KBM-7 (cell line): ENCODE measurements at regions not wholly inside any gene's neighbourhood (a gene's known extent, or its start where the extent isn't known, plus 50 kb on each side); places are given as distances from the start of the nearest gene placed in this dataset.
"Not testable (repeated sequence)": the region's sequence is repeated elsewhere in the genome, so short reads cannot be mapped to it uniquely, and the experiment has no call there.

Experiments
- DNase-seq: peaks from one replicate; pipeline ENCODE4 v3.0.0-alpha.2; 2015
- in situ Hi-C: fragments of 300-500 bp; cut with MboI; formaldehyde crosslinking; loops from 2 replicates; pipeline ENCODE4 v1.14.3; 2020; ENCODE audit warnings: low sequenced_read_pairs, low pct_unique_long_range_greater_than_20kb, mixed read lengths

DNA sequence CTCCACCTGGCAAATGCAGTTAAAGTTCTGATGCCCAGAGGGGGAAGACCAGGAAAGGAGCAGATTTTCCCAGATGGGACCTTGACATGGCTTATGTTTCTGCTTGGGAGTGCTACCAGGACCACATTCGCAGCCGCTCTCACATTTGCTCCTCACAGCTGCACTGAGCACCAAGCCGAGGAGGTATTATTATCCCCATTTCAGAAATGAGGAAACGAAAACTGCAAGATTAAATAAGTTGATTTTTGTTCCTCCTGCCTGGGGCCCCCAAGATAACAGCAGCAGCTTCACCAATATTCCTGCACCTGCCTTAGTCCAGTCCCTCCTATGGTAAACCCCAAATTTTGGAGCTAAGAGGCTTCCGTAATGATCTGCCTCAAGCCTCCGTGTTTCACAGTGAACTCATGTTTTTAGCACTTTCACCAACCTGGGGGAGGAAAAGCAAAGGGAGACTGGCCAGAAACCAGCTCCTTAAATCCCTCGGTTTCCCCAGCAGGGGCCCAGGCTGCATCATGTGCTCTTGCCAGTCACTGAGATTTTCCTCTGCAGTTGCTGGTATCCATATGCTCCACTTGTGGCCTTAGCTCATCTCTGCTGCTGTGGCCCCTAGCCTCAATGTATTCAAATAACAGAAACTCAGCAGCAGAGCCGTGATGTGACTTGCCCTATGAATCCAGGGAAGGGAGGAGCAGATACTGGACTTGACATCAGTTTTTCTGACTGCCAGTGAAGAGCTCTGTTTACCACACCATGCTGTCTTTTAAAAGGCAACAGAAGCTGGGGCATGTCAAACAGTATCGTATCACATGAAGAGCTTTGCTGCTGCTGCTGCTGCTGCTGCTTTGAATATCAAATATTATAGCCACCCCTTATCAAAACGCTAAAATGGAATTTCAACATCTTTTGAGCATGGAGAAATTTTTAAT lies 95.5 kb upstream of the KLHL13 start:
- in situ Hi-C loops = no loop called here
- no peak for DNase-seq

DNA sequence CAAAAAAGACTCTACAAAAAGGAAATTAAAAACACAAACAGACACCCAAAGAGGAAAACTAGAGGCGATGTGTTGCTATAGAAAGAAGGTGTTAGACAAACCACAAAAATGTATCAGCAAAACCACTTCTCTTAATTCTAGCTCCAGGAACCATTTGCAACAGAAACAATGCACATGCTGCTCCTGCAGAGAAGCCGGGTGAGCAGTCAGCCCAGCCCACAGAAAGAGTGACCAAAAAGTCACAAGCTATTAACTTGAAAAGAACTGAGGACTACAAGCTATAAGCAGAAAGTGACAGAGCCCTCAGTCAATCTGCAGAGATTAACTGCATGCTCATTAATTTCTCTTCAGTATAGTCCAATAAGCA lies 96.2 kb upstream of the KLHL13 start:
- in situ Hi-C loops = no loop called here
- peak; percentile 77 for DNase-seq

DNA sequence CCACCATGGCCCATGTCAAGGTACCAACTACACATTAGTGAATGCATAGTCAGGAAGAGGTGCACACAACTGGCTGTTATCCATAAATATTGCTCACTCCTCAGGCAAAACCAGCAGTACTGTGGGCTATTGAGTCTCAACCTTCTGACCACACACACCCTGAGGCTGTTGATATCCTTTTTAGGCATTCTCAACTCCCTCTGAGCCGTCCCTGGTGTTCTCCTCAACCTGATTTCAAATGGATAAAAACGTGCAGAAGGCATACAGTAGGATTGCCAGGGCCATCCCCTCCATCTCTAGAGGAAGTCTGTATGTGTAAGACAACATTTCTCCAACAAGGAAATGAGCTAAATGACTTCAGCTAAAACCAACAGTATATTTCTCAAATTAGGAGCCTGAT lies 98.7 kb upstream of the KLHL13 start:
- in situ Hi-C loops = no loop called here
- no peak for DNase-seq

DNA sequence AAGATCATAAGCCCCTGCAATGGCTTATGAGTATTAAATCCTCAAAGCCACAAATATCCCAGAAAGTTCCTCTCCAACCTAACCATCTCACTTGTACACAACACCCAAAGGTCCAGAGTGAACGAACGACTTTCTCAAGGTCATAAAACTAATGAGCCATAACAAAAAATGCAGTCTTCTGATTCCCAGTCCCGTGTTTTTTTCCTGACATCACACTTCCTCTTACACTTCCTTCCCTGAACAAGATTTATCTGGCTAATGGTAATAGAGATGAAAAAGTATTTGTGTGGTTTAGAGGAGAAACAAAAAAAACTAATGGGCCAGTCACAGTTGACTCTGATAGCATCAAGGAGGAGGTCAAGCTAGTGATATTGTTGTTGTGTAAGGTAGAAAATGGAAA lies 99.5 kb upstream of the KLHL13 start:
- in situ Hi-C loops = no loop called here
- no peak for DNase-seq

DNA sequence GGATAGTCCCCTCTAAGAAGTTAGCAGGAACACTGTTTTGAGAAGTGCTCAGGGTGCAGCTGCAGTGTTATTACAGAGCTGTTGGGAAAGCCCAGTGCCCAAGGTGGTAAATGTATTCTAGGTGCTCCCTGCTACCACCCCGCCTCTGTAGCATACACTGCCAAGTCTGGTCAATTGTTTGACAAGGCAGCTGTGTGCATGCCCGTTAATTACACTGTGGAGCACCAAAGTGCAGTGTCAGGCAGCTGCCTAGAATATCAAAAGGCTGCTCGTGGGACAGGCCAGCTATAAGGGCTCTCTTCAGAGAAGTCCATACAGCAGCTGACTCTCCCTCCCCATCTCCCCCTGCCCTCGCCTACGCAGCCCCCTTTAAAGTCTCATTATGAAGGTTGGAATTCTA lies 99.9 kb upstream of the KLHL13 start:
- in situ Hi-C loops = no loop called here
- no peak for DNase-seq

DNA sequence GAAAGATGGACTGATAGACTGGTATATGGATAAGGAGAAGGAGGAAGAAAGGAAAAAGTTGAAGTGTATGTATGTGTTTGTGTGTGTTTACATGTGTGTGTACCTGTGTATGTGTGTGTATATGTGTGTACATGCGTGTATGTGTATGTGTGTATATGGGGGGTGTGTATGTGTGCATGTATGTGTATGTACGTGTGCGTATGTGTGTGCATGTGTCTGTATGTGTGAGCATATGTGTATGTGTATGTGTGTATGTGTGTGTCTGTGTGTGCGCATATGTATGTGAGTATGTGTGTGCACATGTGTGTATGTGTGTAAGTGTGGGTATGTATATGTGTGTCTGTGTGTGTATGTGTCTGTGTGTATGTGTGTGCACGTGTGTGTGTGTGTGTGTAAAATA lies 101.5 kb upstream of the KLHL13 start:
- in situ Hi-C loops = no loop called here
- no peak for DNase-seq

DNA sequence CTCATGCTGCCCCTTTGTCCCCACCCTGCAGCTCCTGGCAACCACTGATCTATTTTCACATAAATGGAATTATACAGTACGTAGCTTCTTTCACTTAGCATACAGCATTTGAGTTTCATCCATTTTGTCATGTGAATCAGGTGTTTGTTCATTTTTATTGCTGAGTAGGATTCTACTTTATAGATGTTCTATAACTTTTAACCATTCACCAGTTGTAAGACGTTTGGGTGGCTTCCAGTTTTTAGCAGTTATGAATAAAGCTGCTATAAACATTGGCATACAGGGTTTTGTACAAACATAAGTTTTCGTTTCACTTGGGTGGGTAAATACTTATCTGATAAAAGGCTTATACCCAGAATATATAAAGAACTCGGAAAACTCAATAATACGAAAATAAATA lies 102.3 kb upstream of the KLHL13 start:
- in situ Hi-C loops = no loop called here
- DNase-seq = no peak

DNA sequence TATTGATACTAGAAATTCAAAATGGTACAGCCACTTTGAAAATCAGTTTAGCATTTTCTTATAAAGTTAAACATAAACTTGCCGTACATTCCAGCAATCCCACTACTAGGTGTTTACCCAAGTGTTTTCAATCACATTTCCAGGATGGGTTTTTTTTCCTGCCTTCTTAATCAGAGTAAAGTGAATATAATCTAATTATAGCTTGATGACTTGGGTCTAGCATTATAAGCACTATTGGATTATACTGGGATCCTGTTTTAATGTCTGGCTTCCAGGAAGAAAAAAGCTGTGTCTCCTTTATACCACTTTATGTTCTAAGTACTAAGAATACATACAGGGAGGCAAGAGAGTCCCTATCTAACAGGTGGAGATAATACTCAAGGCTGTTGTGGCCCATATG lies 103.3 kb upstream of the KLHL13 start:
- in situ Hi-C loops = no loop called here

DNA sequence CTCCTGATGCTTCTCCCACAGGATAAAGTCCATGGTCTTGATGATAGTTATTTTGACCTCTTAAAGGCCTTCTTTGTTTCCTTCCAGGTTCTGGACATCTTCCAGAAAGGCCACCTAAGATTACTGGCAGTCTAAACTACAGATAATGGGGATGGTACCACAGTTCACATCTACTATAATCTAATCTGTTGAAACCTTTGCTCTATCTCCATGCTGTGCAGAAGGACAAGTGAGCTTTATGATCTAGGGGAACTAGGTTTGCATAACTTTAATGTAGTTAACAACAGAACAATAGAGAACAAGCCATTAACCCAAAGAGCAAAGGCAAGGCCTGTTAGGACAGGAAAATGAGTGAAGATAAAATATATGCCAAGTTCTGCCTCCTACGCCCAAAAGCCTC lies 103.9 kb upstream of the KLHL13 start:
- in situ Hi-C loops = no loop called here
- DNase-seq = no peak

More for the DNA sequence above, 103.3 kb upstream of the KLHL13 start:
- DNase-seq = no peak

DNA sequence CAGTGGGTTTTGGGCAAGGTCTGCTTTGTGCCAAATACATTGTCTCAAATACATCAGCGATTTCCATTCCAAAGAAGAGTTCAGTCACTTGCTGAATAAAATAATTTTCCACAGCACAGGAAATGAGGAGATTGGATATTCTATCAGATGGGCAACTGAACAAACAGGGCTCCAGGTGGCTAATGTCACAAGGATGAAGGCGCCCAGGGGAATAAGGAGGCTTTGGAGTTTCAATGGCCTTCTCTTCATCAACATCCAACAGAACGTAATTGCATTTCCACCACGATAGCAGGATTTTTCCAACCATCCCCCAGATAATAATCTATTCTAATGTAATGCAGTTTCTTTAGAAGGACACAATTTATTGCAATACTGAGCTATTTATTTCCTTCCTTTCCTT lies 104.7 kb upstream of the KLHL13 start:
- in situ Hi-C loops = no loop called here
- DNase-seq = no peak

DNA sequence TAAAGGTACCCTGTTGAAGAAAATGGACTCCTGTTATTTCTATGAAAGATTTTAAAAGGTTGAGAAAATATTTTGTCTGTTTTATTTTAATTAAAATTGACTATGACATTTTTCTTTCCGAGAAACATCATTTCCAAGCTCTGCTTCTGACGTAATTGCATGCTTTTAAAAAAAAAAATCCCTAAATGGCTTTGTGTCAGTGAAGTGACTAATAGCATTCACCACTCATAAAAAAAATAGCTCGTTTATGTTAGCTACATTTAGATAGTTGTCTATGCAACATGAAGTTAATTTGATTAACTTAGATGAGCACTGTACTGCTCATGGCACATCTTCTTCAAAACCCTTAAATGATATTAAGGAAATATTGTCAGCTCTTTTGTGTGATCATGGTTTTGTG lies 105.1 kb upstream of the KLHL13 start:
- no peak for DNase-seq
- in situ Hi-C loops = no loop called here

DNA sequence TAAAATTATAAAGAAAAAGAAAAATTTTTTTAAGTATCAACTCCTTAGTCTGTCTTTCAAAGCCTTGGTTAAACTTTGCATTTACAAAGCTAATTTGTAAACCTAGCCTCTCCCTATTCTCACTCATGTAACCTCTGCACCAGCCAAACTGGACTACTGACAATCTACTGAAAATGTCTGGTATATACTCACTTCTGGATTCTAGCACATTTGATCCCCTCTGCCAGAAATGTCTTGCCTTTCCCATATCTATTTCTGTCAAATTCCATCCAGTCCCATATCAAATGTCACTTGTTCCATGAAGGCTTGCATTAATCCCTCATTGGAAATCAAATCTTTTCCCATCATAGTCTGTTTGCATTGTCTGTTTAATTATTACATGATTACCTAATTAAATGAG lies 105.8 kb upstream of the KLHL13 start:
- DNase-seq = no peak
- in situ Hi-C loops = no loop called here

DNA sequence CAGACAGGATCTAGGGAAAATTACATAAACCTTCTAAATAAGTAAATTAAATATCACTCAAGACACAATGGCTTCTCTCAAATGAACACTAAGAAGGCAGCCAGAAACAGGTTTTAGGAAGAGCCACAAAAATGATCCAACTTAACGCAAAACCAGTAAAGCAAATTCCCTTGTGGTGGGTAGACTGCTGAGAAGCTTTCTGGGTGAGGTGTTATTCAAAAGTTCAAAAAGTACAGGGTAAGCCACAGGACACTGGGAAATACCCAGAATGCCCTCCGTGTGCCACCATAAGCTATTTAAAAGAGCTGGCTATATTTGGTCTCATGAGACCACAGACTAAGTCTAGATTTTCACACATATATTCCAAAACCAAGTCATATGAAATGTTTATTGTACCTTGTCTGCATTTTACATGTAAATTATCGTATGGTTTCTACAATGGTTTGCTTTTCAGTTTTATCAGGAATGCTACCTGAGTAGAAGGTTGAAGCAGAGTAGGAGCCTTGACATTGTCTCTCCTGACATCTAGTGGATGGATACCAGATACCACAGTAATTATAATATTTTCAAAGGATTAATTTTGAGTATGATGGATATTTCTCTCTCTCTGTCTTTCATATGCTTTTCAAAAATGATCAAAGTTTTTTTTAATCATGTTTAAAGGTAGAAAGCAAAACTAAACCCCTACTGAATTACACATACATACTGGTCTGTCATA lies 109.3 kb upstream of the KLHL13 start:
- in situ Hi-C loops = loop anchor here (25.0 kb wide), 1 partner anchor 239 kb away; no protein-coding TSS in a partner anchor
- peak; percentile 53 for DNase-seq

DNA sequence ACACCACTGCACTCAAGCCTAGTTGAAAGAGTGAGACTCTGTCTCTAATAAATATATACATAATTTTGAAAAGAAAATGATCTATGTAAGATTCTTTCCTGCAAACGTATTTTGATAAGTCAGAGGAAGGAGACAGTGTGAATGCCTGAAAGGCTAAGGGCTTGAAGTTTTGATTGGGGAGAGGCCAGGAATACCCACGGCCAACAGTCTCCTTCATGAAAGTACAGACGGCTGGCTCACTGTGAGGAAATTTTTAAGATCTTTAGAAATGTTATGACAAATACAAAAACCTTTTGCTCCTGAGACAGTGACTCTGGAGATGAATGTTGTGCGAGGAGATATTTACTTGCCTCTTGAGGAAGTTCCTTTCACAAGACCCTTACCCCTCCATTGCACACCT lies 111.4 kb upstream of the KLHL13 start:
- in situ Hi-C loops = loop anchor here (25.0 kb wide), 1 partner anchor 241 kb away; no protein-coding TSS in a partner anchor
- no peak for DNase-seq

DNA sequence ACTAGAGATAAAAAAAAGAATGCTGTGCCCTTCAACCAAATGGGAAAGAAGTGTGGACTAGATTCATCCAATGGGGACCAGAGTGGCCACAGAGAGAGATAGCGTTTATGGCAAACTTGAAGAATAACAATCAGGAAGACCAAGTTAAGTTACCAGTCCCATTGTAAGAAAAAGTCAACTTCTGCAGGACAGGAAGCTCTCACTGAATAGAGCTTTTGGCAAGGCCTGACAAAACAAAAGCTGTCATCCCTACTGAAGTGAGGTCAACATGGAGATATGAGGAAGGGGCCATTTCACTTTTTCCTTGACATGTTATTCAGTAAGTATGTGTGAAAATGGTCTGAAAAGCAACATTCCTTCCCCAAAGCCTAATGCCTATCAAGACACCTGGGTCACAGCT lies 111.8 kb upstream of the KLHL13 start:
- in situ Hi-C loops = loop anchor here (25.0 kb wide), 1 partner anchor 241 kb away; no protein-coding TSS in a partner anchor
- DNase-seq = no peak

DNA sequence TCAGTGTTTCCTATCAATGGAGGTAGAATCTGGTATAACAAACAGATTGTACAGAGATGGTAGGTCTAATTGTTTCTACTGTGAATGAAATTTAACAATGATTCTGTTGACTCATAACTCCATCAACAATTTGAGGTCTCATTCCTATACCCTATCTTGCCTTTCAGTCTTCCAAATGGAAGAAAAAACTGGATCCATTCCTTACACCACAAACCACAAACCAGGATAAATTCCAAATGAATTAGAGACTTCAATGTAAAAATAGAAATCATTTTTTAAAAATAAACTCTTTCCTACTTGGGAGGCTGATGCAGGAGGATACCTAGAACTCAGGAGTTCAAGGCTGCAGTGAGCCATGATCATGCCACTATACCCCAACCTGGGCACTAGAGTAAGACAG lies 114.4 kb upstream of the WDR44 start:
- DNase-seq = no peak
- in situ Hi-C loops = loop anchor here (25.0 kb wide), 1 partner anchor 244 kb away; no protein-coding TSS in a partner anchor

DNA sequence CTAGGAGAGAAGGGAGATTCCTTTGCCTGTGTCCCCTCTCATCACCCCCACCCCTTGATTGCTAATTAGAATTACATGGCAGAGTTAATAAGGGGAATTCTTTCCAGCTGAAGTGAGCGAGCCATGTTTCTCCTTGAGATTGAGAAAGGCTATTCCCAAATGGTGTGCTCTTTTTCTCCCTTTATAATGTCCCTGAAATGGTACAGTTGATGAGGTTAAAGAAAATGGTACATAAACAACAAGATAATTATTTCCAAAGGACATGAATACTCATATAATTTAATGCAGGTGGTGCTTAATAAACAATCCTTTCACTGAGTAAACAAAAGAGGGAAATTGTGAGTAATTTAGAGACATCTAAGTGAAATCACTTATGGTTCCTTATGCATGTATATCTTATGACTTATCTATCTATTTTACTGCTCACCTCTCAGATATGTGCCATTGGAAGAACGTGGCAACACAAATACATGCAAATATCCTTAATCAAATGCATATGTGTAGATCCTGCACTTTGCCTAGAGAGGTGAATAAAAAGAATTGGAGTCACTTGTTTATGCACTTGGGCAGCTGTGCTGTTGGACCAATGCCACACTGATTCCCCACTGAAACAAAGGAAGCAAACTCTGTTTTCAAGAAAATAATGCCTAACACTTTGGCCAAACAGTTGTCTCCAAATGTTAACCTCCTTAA lies 106.6 kb upstream of the WDR44 start:
- in situ Hi-C loops = loop anchor here (25.0 kb wide), 1 partner anchor 252 kb away; no protein-coding TSS in a partner anchor
- no peak for DNase-seq

DNA sequence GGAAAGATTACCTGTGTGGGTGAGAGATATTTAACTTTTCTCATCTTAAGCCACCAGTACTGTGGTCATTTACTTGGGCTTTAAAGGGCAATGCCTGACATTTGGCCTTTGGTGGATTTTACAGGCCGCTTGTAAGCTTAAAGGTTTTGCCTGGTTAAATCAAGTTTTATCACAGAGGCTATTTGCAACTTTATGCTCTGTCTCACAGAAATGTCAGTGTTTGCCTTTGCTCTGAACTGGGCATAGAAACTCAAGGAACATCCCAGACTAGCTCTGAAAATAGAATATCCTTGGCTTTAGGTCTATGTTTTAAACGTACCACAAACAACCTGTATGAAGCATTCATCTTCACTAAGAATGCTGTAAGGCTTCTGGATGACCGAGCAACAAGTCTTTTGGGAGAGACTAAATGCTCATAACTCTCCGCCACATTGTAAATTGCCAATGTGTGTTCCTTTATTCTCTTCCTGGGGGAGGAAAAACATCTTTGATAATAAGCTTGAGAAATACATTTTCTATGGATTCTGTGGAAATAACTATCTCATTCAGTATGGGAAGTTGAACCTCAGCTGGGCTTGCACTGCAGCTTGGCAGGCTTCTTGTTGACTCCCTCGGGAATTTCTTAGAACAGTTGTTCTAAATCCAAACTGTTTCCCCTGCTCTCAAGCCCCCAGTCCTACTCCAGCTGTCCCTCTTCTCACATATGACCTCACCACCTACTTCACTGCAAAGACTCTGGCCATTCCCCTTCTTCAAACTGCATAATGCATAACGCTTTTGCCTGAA lies 105.8 kb upstream of the WDR44 start:
- in situ Hi-C loops = loop anchor here (25.0 kb wide), 1 partner anchor 253 kb away; no protein-coding TSS in a partner anchor
- DNase-seq = no peak

DNA sequence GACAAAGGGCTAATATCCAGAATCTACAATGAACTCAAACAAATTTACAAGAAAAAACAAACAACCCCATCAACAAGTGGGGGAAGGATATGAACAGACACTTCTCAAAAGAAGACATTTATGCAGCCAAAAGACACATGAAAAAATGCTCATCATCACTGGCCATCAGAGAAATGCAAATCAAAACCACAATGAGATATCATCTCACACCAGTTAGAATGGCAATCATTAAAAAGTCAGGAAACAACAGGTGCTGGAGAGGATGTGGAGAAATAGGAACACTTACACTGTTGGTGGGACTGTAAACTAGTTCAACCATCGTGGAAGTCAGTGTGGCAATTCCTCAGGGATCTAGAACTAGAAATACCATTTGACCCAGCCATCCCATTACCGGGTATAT lies 98.9 kb upstream of the WDR44 start:
- in situ Hi-C loops = loop anchor here (25.0 kb wide), 1 partner anchor 260 kb away; no protein-coding TSS in a partner anchor
- DNase-seq = not testable (repeated sequence)
